Psoas muscle (tissue), 7 donors: ENCODE measurements at regions not wholly inside any gene's neighbourhood (a gene's known extent, or its start where the extent isn't known, plus 50 kb on each side); places are given as distances from the start of the nearest gene placed in this dataset.

ENCODE experiments used
- ATAC-seq, 4 donors: fragments of 200-7000 bp; cut with Tn5 transposase; one replicate each; pipeline ENCODE4 v1.9.1; 2020; ENCODE audit warnings: moderate library complexity in 3 of 4, mild to moderate bottlenecking in 2 of 4
- DNase-seq, 2 donors: peaks; one replicate each; pipeline ENCODE4 v3.0.0-alpha.2; 2020
- H3K27ac ChIP-seq: fragments of 200-600 bp; one replicate; pipeline ENCODE4 v1.8.0; 2022
- H3K27me3 ChIP-seq, 3 donors: fragments of 200-600 bp in 1 of 3; one replicate each; pipeline versions ENCODE4 v1.6.1 to v1.8.0; 2013 to 2022; ENCODE audit warnings: low read length in 2 of 3, mild to moderate bottlenecking in 2 of 3, moderate library complexity in 1 of 3; ENCODE audit not compliant: insufficient read depth in 3 of 3
- H3K36me3 ChIP-seq, 2 donors: fragments of 200-600 bp in 1 of 2; one replicate each; pipeline versions ENCODE4 v1.6.1 to v1.8.0; 2013 to 2022; ENCODE audit warnings: low read depth in 1 of 2, mild to moderate bottlenecking in 1 of 2, moderate library complexity in 1 of 2; ENCODE audit not compliant: insufficient read depth in 1 of 2
- H3K4me1 ChIP-seq: fragments of 200-600 bp; one replicate; pipeline ENCODE4 v1.8.0; 2022
- H3K4me3 ChIP-seq: fragments of 200-600 bp; one replicate; pipeline ENCODE4 v1.8.0; 2022; ENCODE audit warnings: mild to moderate bottlenecking
- H3K9me3 ChIP-seq: fragments of 200-600 bp; one replicate; pipeline ENCODE4 v1.8.0; 2022
- CTCF ChIP-seq: fragments of 200-600 bp; IDR thresholded peaks from one replicate; pipeline ENCODE4 v1.8.0; 2022; ENCODE audit warnings: antibody characterized with exemption
- WGBS, 3 donors: extraction: QIAGEN DNeasy Blood & Tissue Kit; methylation state at CpG; one replicate each; pipeline versions ENCODE4 v1.1.6 to v1.1.7; 2013; 5-methylcytosine and 5-hydroxymethylcytosine counted together
- intact Hi-C, 2 donors: fragments of 100-400 bp; cut with DNase I; formaldehyde crosslinking; loops; one replicate each; pipeline versions ENCODE4 v1.11.0 to v1.14.2; 2022
- donor health status: healthy with polysubstance abuse.
- donor health status: DM: no; HTN: no; CAD: no; lungs with moderate emphysema.
- donor health status: Bipolar disorder and iron deficiency.
- donor health status: healthy.
- donor health status: DM: yes; HTN: yes; CAD: no.
- donor health status: DM: no; HTN: no; CAD: no.
- donor health status: DM: yes; HTN: yes; CAD: no.

GRCh38 chr19:30692879-30693503, 320.8 kb downstream of the ZNF536 start:
- Histone ChIP-seq H3K4me1 (peaks cover 2% of the 10 kb centered on the region), H3K36me3 (no peaks in the 10 kb centered on the region), H3K4me3 (peak overlapping the region; percentile 30), H3K27ac (no peak overlapping the region), H3K9me3 (no peaks in the 10 kb centered on the region), H3K27me3 (peaks cover 0 to 23% (median 0%) of the 10 kb centered on the region in 3 donors)
- no peak for DNase-seq
- TF ChIP-seq CTCF, result no peak
- intact Hi-C loops, result no loop called here
- no peak for ATAC-seq
- WGBS, 3 donors, result 30 to 44% (median 36%) methylated on average over 12 of the region's 12 CpGs

- H3K4me3 ChIP-seq, result peak overlapping the region; percentile 30
- H3K27ac ChIP-seq, result no peak overlapping the region
- H3K9me3 ChIP-seq, result no peaks in the 10 kb centered on the region
- no peak for TF ChIP-seq CTCF
- H3K27me3 ChIP-seq, result peaks cover 0 to 23% (median 0%) of the 10 kb centered on the region in 3 donors
- peaks cover 2% of the 10 kb centered on the region for H3K4me1 ChIP-seq
- ATAC-seq (peak in 2 of 4 donors; percentile 48), DNase-seq (no peak)
- no peaks in the 10 kb centered on the region for H3K36me3 ChIP-seq
- 7 to 12% (median 11%) methylated on average over 21 of the region's 21 CpGs for WGBS, 3 donors
- intact Hi-C loops, result no loop called here
Observed at GRCh38 chr19:30692181-30692811, 320.1 kb downstream of the ZNF536 start.

- DNase-seq (no peak), ATAC-seq (no peak)
- H3K4me3 ChIP-seq, result peak overlapping the region; percentile 30
- H3K4me1 ChIP-seq, result peaks cover 2% of the 10 kb centered on the region
- H3K36me3 ChIP-seq, result no peaks in the 10 kb centered on the region
- H3K9me3 ChIP-seq, result no peaks in the 10 kb centered on the region
- intact Hi-C loops, result no loop called here
- WGBS, 3 donors, result 27 to 40% (median 31%) methylated on average over 9 to 10 of the region's 10 CpGs
- no peak overlapping the region for H3K27ac ChIP-seq
- no peak for TF ChIP-seq CTCF
- H3K27me3 ChIP-seq, result peaks cover 0 to 23% (median 0%) of the 10 kb centered on the region in 3 donors
Observed at GRCh38 chr19:30691819-30692166, 319.6 kb downstream of the ZNF536 start.

GRCh38 chr19:30690935-30691818, 319.0 kb downstream of the ZNF536 start:
- Histone ChIP-seq H3K27ac (no peak overlapping the region), H3K27me3 (peaks cover 0 to 27% (median 0%) of the 10 kb centered on the region in 3 donors), H3K4me1 (peaks cover 2% of the 10 kb centered on the region), H3K4me3 (no peak overlapping the region), H3K9me3 (no peaks in the 10 kb centered on the region), H3K36me3 (no peaks in the 10 kb centered on the region)
- DNase-seq (no peak), ATAC-seq (no peak)
- WGBS, 3 donors, result 41 to 67% (median 52%) methylated on average over 22 of the region's 22 CpGs
- no peak for TF ChIP-seq CTCF
- intact Hi-C loops, result no loop called here
